ENCODE measurements at regions not wholly inside any gene's neighbourhood (a gene's known extent, or its start where the extent isn't known, plus 50 kb on each side); places are given as distances from the start of the nearest gene placed in this dataset.

GRCh38 chr18:1627494-1627893, 722.8 kb downstream of the ADCYAP1 start:
- no peak for TF ChIP-seq CTCF (IDR thresholded peaks at IDR 0.05)
- TF ChIP-seq POLR2A (IDR thresholded peaks at IDR 0.05): no peak

Data from stomach (tissue), 4 donors.